Body of pancreas (tissue), 4 donors: ENCODE measurements at regions not wholly inside any gene's neighbourhood (a gene's known extent, or its start where the extent isn't known, plus 50 kb on each side); places are given as distances from the start of the nearest gene placed in this dataset.

Source experiments
- ATAC-seq: fragments of 150-250 bp; one replicate; pipeline ENCODE4 v1.9.1; 2016
- DNase-seq, 4 donors: peaks; one replicate each; pipeline ENCODE4 v3.0.0-alpha.2; 2019
- H3K27ac ChIP-seq, 4 donors: fragments of 200-600 bp; sonication (generic); 1 replicate in 3 of 4; 2 replicates in 1 of 4; pipeline versions ENCODE4 v1.5.1 to v1.6.1; 2016 to 2019; ENCODE audit warnings: mild to moderate bottlenecking in 1 of 4, mixed read lengths in 1 of 4, moderate library complexity in 1 of 4
- H3K27me3 ChIP-seq, 2 donors: fragments of 200-600 bp; sonication (generic); one replicate each; pipeline ENCODE4 v1.6.0; 2016; ENCODE audit warnings: mild to moderate bottlenecking in 1 of 2
- H3K36me3 ChIP-seq, 2 donors: fragments of 200-600 bp; sonication (generic); replicated peaks in 1 of 2; 2 replicates each; pipeline ENCODE4 v1.5.1; 2016; ENCODE audit warnings: low read depth in 2 of 2; ENCODE audit not compliant: insufficient read depth in 1 of 2
- H3K4me1 ChIP-seq: fragments of 200-600 bp; sonication (generic); one replicate; pipeline ENCODE4 v1.6.0; 2016
- H3K4me3 ChIP-seq, 2 donors: fragments of 200-600 bp; sonication (generic); 1 replicate in 1 of 2; 2 replicates in 1 of 2; pipeline ENCODE4 v1.5.1; 2016 to 2019
- H3K9me3 ChIP-seq, 3 donors: fragments of 200-600 bp; sonication (generic); 1 replicate in 2 of 3; 2 replicates in 1 of 3; pipeline ENCODE4 v1.5.1; 2016
- CTCF ChIP-seq, 7 experiments: fragments of 450-650 bp in 4 of 7; fragments of 200-600 bp in 3 of 7; sonication (generic) in 3 of 7; IDR thresholded peaks; one replicate each; pipeline ENCODE4 v1.5.1; 2016 to 2019; ENCODE audit warnings: antibody characterized with exemption in 7 of 7
- POLR2A ChIP-seq, 3 donors: fragments of 450-650 bp; IDR thresholded peaks; one replicate each; pipeline ENCODE4 v1.6.1; 2016; ENCODE audit warnings: antibody characterized with exemption in 3 of 3, mild to moderate bottlenecking in 2 of 3
- WGBS, 2 donors: methylation state at CpG; one replicate each; pipeline ENCODE4 v1.1.5; 2017; 5-methylcytosine and 5-hydroxymethylcytosine counted together
- intact Hi-C: fragments of 100-400 bp; cut with DNase I; formaldehyde crosslinking; loops from one replicate; pipeline ENCODE4 v1.15.1; 2023

DNA sequence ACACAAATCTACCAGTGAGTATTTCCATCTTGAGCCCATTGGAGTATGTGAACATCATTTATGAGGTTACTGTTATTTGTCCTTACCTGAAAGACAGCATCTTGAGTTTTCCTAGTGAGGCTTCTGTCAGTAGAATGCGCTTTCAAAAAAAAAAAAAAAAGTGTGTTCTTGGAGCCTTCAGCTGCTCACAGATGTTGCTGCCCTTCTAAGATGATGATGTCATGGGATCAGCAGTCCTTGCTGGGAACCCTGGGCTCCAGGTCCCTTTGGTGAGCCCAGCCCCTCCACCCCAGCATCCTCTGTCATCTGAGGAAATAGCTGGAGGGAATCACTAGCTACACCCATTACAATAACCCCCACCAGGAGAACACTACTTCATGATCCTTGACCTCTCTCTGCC is 83.3 kb downstream of the ATPSCKMT start:
- H3K4me1 ChIP-seq = no peaks in the 10 kb centered on the region
- H3K9me3 ChIP-seq = no peaks in the 10 kb centered on the region
- DNase-seq = no peak
- H3K36me3 ChIP-seq = no peaks in the 10 kb centered on the region
- H3K4me3 ChIP-seq = no peak overlapping the region
- 71 to 100% methylated on average over 1 of the region's 1 CpG for WGBS, 2 donors
- TF ChIP-seq CTCF (IDR thresholded peaks at IDR 0.05) = no peak
- TF ChIP-seq POLR2A (IDR thresholded peaks at IDR 0.05) = no peak
- intact Hi-C loops = no loop called here
- no peaks in the 10 kb centered on the region for H3K27me3 ChIP-seq
- no peak overlapping the region for H3K27ac ChIP-seq
- no peak for ATAC-seq

- Histone ChIP-seq H3K36me3 (no peaks in the 10 kb centered on the region), H3K4me1 (no peaks in the 10 kb centered on the region), H3K27me3 (no peaks in the 10 kb centered on the region), H3K9me3 (no peaks in the 10 kb centered on the region), H3K27ac (no peak overlapping the region), H3K4me3 (no peak overlapping the region)
- DNase-seq (no peak), ATAC-seq (no peak)
- TF ChIP-seq CTCF (IDR thresholded peaks at IDR 0.05) = no peak
- no peak for TF ChIP-seq POLR2A (IDR thresholded peaks at IDR 0.05)
- intact Hi-C loops = no loop called here
- 31 to 39% methylated on average over 5 of the region's 5 CpGs for WGBS, 2 donors
Measured at GRCh38 chr5:10162468-10162867, 87.2 kb downstream of the ATPSCKMT start.

DNA sequence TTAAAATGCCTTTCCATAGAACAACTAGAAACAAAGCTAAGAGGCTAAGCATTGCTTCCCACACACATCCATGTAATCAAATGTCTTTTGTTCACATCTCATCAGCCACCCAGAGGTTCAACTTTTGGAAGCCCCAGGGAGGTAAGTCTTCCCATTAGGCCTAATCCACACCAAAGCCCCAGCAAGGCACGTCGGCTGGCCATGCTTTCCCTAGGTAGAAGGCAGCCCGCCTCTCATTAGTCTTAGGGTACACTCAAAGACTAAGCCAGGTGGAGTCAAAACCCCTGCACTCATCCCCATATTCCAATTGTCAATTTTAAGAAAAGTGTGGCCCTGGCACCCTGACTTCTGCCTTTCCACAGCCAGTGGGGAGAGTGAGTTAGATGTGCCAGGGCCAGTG is 87.9 kb downstream of the ATPSCKMT start:
- Histone ChIP-seq H3K4me1 (no peaks in the 10 kb centered on the region), H3K27ac (no peak overlapping the region), H3K4me3 (no peak overlapping the region), H3K27me3 (no peaks in the 10 kb centered on the region), H3K9me3 (no peaks in the 10 kb centered on the region), H3K36me3 (no peaks in the 10 kb centered on the region)
- ATAC-seq (no peak), DNase-seq (no peak)
- intact Hi-C loops = no loop called here
- TF ChIP-seq CTCF (IDR thresholded peaks at IDR 0.05) = no peak
- TF ChIP-seq POLR2A (IDR thresholded peaks at IDR 0.05) = no peak
- 58 to 73% methylated on average over 2 to 3 of the region's 3 CpGs for WGBS, 2 donors

GRCh38 chr5:10160241-10160640 is 89.4 kb downstream of the ATPSCKMT start:
- 68 to 76% methylated on average over 3 of the region's 3 CpGs for WGBS, 2 donors
- DNase-seq = no peak
- H3K4me1 ChIP-seq = no peaks in the 10 kb centered on the region
- no peaks in the 10 kb centered on the region for H3K9me3 ChIP-seq
- H3K27me3 ChIP-seq = no peaks in the 10 kb centered on the region
- no peaks in the 10 kb centered on the region for H3K36me3 ChIP-seq
- no peak for TF ChIP-seq CTCF (IDR thresholded peaks at IDR 0.05)
- TF ChIP-seq POLR2A (IDR thresholded peaks at IDR 0.05) = no peak
- intact Hi-C loops = no loop called here
- no peak overlapping the region for H3K27ac ChIP-seq
- H3K4me3 ChIP-seq = no peak overlapping the region
- no peak for ATAC-seq

- H3K27me3 ChIP-seq = no peaks in the 10 kb centered on the region
- H3K9me3 ChIP-seq = no peaks in the 10 kb centered on the region
- DNase-seq = no peak
- no peak overlapping the region for H3K4me3 ChIP-seq
- H3K36me3 ChIP-seq = no peaks in the 10 kb centered on the region
- ATAC-seq = no peak
- TF ChIP-seq POLR2A (IDR thresholded peaks at IDR 0.05) = no peak
- TF ChIP-seq CTCF (IDR thresholded peaks at IDR 0.05) = no peak
- no peaks in the 10 kb centered on the region for H3K4me1 ChIP-seq
- intact Hi-C loops = no loop called here
- no peak overlapping the region for H3K27ac ChIP-seq
Measured at GRCh38 chr5:10158886-10159285, 90.8 kb downstream of the ATPSCKMT start.
